HCT116 (cell line): ENCODE measurements at regions not wholly inside any gene's neighbourhood (a gene's known extent, or its start where the extent isn't known, plus 50 kb on each side); places are given as distances from the start of the nearest gene placed in this dataset.

ENCODE experiments used
- ATAC-seq: fragments of 200-7000 bp; cut with Tn5 transposase; 2 replicates; pipeline ENCODE4 v1.9.1; 2020; ENCODE audit warnings: mild to moderate bottlenecking, moderate library complexity
- BruUV-seq: library from RNA; stranded (reverse); fragments of 400-500 nt; replicated peaks from 2 replicates; lab custom pipeline; 2021; lab: Mats Ljungman, UMichigan
- CTCF ChIA-PET: fragments of 300-600 bp; sonication (Branson Sonifier 250); formaldehyde crosslinking; loops from one replicate; lab custom pipeline; 2021; ENCODE audit warnings: antibody characterized with exemption; lab: Charles Lee
- POLR2A ChIA-PET: fragments of 300-600, 350-600 bp; sonication (Branson Sonifier 250); formaldehyde crosslinking; loops from one replicate; lab custom pipeline; 2021; ENCODE audit warnings: antibody characterized with exemption; lab: Charles Lee
- RAD21 ChIA-PET, 2 experiments: fragments of 300-600 bp; sonication (Branson Sonifier 250); formaldehyde crosslinking; loops; one replicate each; lab custom pipeline; 2023; ENCODE audit warnings: low total read pairs in 2 of 2; ENCODE audit not compliant: uncharacterized antibody in 2 of 2, unreplicated experiment in 2 of 2, low non-redundant PET in 1 of 2; lab: Charles Lee
- DNase-seq: peaks from one replicate; pipeline ENCODE4 v3.0.0-alpha.2; 2010; ENCODE audit warnings: low read depth, low spot score
- H2AFZ ChIP-seq: fragments of 200-600 bp; shearing (Covaris generic), sonication (generic); 2 replicates; pipeline ENCODE4 v1.6.1; 2017; ENCODE audit warnings: low read depth, mixed run types, mixed read lengths, antibody characterized with exemption, low read length; ENCODE audit not compliant: poor library complexity, severe bottlenecking
- H3K27ac ChIP-seq: 2 replicates; pipeline ENCODE4 v1.5.1; 2012; ENCODE audit warnings: low read depth, low read length
- H3K27me3 ChIP-seq: fragments of 200-600 bp; sonication (generic); 2 replicates; pipeline ENCODE4 v1.6.1; 2016; ENCODE audit warnings: mixed run types, low read length, mixed read lengths; ENCODE audit not compliant: insufficient read depth
- H3K36me3 ChIP-seq, 2 experiments: fragments of 200-500 bp in 1 of 2; fragments of 200-600 bp in 1 of 2; sonication (Bioruptor generic) in 1 of 2; sonication (generic) in 1 of 2; 2 replicates each; pipeline versions ENCODE4 v1.5.1 to v1.6.1; 2014 to 2016; ENCODE audit warnings: low read length in 2 of 2, inconsistent platforms in 1 of 2, mixed read lengths in 1 of 2, mixed run types in 1 of 2; ENCODE audit not compliant: insufficient read depth in 2 of 2, control insufficient read depth in 1 of 2
- H3K4me1 ChIP-seq, 2 experiments: fragments of 200-600 bp in 1 of 2; sonication (generic) in 1 of 2; 2 replicates each; pipeline versions ENCODE4 v1.5.1 to v1.6.1; 2012 to 2017; ENCODE audit warnings: low read length in 2 of 2, inconsistent platforms in 1 of 2, mild to moderate bottlenecking in 1 of 2, mixed read lengths in 1 of 2, mixed run types in 1 of 2, moderate library complexity in 1 of 2; ENCODE audit not compliant: insufficient read depth in 2 of 2, control insufficient read depth in 1 of 2
- H3K4me2 ChIP-seq: fragments of 200-600 bp; sonication (generic); 2 replicates; pipeline ENCODE4 v1.6.1; 2017; ENCODE audit warnings: mixed run types, low read length, mixed read lengths
- H3K4me3 ChIP-seq, 2 experiments: fragments of 200-600 bp in 1 of 2; sonication (generic) in 1 of 2; replicated peaks in 1 of 2; 2 replicates each; pipeline ENCODE4 v1.5.1; 2011 to 2016; ENCODE audit warnings: low read length in 2 of 2, control low read depth in 1 of 2, low read depth in 1 of 2, mild to moderate bottlenecking in 1 of 2, mixed read lengths in 1 of 2, mixed run types in 1 of 2
- H3K79me2 ChIP-seq: fragments of 200-600 bp; sonication (generic); 2 replicates; pipeline ENCODE4 v1.6.1; 2017; ENCODE audit warnings: mild to moderate bottlenecking, mixed run types, low read length, moderate library complexity, mixed read lengths; ENCODE audit not compliant: insufficient read depth
- H3K9ac ChIP-seq: fragments of 200-600 bp; sonication (generic); 2 replicates; pipeline ENCODE4 v1.6.1; 2016; ENCODE audit warnings: low read length, mixed read lengths
- H3K9me2 ChIP-seq: fragments of 200-600 bp; sonication (generic), shearing (Covaris generic); 2 replicates; pipeline ENCODE4 v1.6.1; 2017; ENCODE audit warnings: mixed run types, mild to moderate bottlenecking, moderate library complexity; ENCODE audit not compliant: insufficient read depth
- H3K9me3 ChIP-seq, 2 experiments: fragments of 200-500 bp in 1 of 2; fragments of 200-600 bp in 1 of 2; sonication (Bioruptor generic) in 1 of 2; sonication (generic) in 1 of 2; 2 replicates each; pipeline ENCODE4 v1.6.1; 2014 to 2017; ENCODE audit warnings: low read length in 2 of 2, mixed read lengths in 2 of 2, inconsistent platforms in 1 of 2, low read depth in 1 of 2, mild to moderate bottlenecking in 1 of 2, mixed run types in 1 of 2, moderate library complexity in 1 of 2; ENCODE audit not compliant: control insufficient read depth in 1 of 2, insufficient read depth in 1 of 2
- H4K20me1 ChIP-seq: fragments of 200-600 bp; sonication (generic), shearing (Covaris generic); 2 replicates; pipeline ENCODE4 v1.6.1; 2017; ENCODE audit warnings: mixed run types, mild to moderate bottlenecking, moderate library complexity; ENCODE audit not compliant: insufficient read depth
- ATF3 ChIP-seq: IDR thresholded peaks from 2 replicates; pipeline ENCODE4 v1.6.1; 2012
- FOSL1 ChIP-seq: IDR thresholded peaks from 2 replicates; pipeline ENCODE4 v1.6.1; 2012; ENCODE audit warnings: low read depth
- SP1 ChIP-seq: IDR thresholded peaks from 2 replicates; pipeline ENCODE4 v1.6.1; 2012; ENCODE audit warnings: low read depth
- ZBTB33 ChIP-seq: IDR thresholded peaks from 2 replicates; pipeline ENCODE4 v1.6.1; 2011; ENCODE audit warnings: mild to moderate bottlenecking, low read length, moderate library complexity; ENCODE audit not compliant: insufficient replicate concordance; ENCODE audit errors: extremely low read depth
- ZNF274 ChIP-seq: fragments of 200-500 bp; sonication (Bioruptor generic); IDR thresholded peaks from 2 replicates; pipeline ENCODE4 v1.6.1; 2014; ENCODE audit warnings: mild to moderate bottlenecking, low read depth, low read length, inconsistent platforms
- intact Hi-C: fragments of 100-400 bp; cut with micrococcal nuclease; formaldehyde crosslinking; loops from 2 replicates; pipeline ENCODE4 v1.10.0; 2022

- TF ChIP-seq FOSL1, result no peak
- Histone ChIP-seq H3K79me2 (no peaks in the 10 kb centered on the region), H3K4me1 (no peaks in the 10 kb centered on the region), H3K27me3 (no peaks in the 10 kb centered on the region), H3K9me2 (no peaks in the 10 kb centered on the region), H2AFZ (no peak overlapping the region), H3K36me3 (no peaks in the 10 kb centered on the region), H3K4me3 (no peak overlapping the region), H4K20me1 (no peaks in the 10 kb centered on the region), H3K27ac (no peak overlapping the region), H3K9ac (no peak overlapping the region), H3K4me2 (no peak overlapping the region), H3K9me3 (no peaks in the 10 kb centered on the region)
- ATAC-seq (no peak), DNase-seq (no peak)
- ChIA-PET POLR2A (no interaction called here), RAD21 (no interaction called here), CTCF (no interaction called here)
- BruUV-seq, result no TSS peak
- intact Hi-C loops, result no loop called here
Observed at GRCh38 chr4:130851107-130851506, 1755.2 kb downstream of the C4orf33 start.

- Histone ChIP-seq H3K4me1 (no peaks in the 10 kb centered on the region), H3K9ac (no peak overlapping the region), H3K4me2 (no peak overlapping the region), H3K36me3 (no peaks in the 10 kb centered on the region), H3K79me2 (no peaks in the 10 kb centered on the region), H3K27ac (no peak overlapping the region), H3K9me2 (no peaks in the 10 kb centered on the region), H3K4me3 (no peak overlapping the region), H2AFZ (no peak overlapping the region), H4K20me1 (no peaks in the 10 kb centered on the region), H3K27me3 (no peaks in the 10 kb centered on the region), H3K9me3 (no peaks in the 10 kb centered on the region)
- ChIA-PET RAD21 (no interaction called here), CTCF (no interaction called here), POLR2A (no interaction called here)
- no peak for TF ChIP-seq ZBTB33
- TF ChIP-seq ATF3, result no peak
- no peak for TF ChIP-seq ZNF274
- TF ChIP-seq SP1, result no peak
- DNase-seq (no peak), ATAC-seq (no peak)
- intact Hi-C loops, result no loop called here
- BruUV-seq, result no TSS peak
Observed at GRCh38 chr4:130851932-130852331, 1756.0 kb downstream of the C4orf33 start.
